KMS-11 (cell line): ENCODE measurements at regions not wholly inside any gene's neighbourhood (a gene's known extent, or its start where the extent isn't known, plus 50 kb on each side); places are given as distances from the start of the nearest gene placed in this dataset.

Source experiments
- H2AFZ ChIP-seq: fragments of 200-600 bp; sonication (generic); 2 replicates; pipeline ENCODE4 v1.6.1; 2016; ENCODE audit warnings: antibody characterized with exemption, mixed run types, low read depth
- H3K27ac ChIP-seq: fragments of 200-600 bp; sonication (generic); 2 replicates; pipeline ENCODE4 v1.6.1; 2016; ENCODE audit warnings: mild to moderate bottlenecking, mixed run types
- H3K27me3 ChIP-seq: fragments of 200-600 bp; sonication (generic); 2 replicates; pipeline ENCODE4 v1.6.1; 2017; ENCODE audit warnings: mild to moderate bottlenecking, low read depth, mixed run types, moderate library complexity; ENCODE audit not compliant: insufficient read depth
- H3K36me3 ChIP-seq: fragments of 200-600 bp; sonication (generic); 2 replicates; pipeline ENCODE4 v1.6.1; 2017; ENCODE audit warnings: mild to moderate bottlenecking, mixed run types; ENCODE audit not compliant: insufficient read depth
- H3K4me1 ChIP-seq: fragments of 200-600 bp; sonication (generic); 2 replicates; pipeline ENCODE4 v1.6.1; 2016; ENCODE audit warnings: mild to moderate bottlenecking, low read depth, mixed run types; ENCODE audit not compliant: poor library complexity, severe bottlenecking
- H3K4me2 ChIP-seq: fragments of 200-600 bp; sonication (generic); 2 replicates; pipeline ENCODE4 v1.7.0; 2016; ENCODE audit warnings: mild to moderate bottlenecking, mixed run types
- H3K4me3 ChIP-seq: fragments of 200-600 bp; sonication (generic); IDR thresholded peaks from 2 replicates; pipeline ENCODE4 v1.6.1; 2017; ENCODE audit warnings: low read depth, low read length, mixed read lengths; ENCODE audit not compliant: insufficient read depth
- H3K79me2 ChIP-seq: fragments of 200-600 bp; sonication (generic); 2 replicates; pipeline ENCODE4 v1.6.1; 2016; ENCODE audit warnings: low read depth, mixed run types; ENCODE audit not compliant: insufficient read depth
- H3K9ac ChIP-seq: fragments of 200-600 bp; sonication (generic); 2 replicates; pipeline ENCODE4 v1.6.1; 2016; ENCODE audit warnings: mild to moderate bottlenecking, mixed run types
- H4K20me1 ChIP-seq: fragments of 200-600 bp; sonication (generic); 2 replicates; pipeline ENCODE4 v1.6.1; 2016; ENCODE audit warnings: mild to moderate bottlenecking, mixed run types; ENCODE audit not compliant: insufficient read depth
- TF ChIP-seq, protein P1 (sequence below): fragments of 200-600 bp; sonication (generic); conservative IDR thresholded peaks from 2 replicates; pipeline ENCODE4 v1.6.1; 2017; ENCODE audit warnings: low read depth, mild to moderate bottlenecking, antibody characterized with exemption, low read length, moderate library complexity, mixed read lengths

DNA sequence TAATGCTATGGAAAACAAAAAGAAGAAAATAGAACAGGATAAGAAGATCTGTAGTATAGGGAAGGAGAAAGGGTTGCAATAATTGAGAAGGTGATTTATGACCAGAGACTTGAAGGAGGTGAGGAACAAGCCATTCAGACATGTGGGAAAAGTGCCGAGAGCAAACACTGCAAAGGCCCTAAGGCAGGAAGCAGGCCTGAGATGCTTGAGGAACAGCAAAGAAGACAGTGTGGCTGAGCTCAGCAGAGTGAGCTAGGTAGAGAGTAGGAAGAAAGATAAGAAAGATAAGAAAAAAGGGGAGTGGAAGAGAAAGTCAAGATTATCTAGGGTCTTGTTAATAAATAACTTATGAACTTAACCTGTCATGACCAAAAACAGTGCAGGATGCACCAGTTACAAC, 671.8 kb downstream of the RPS29 start:
- H3K4me1 ChIP-seq = no peaks in the 10 kb centered on the region
- no peaks in the 10 kb centered on the region for H3K36me3 ChIP-seq
- H3K4me2 ChIP-seq = no peak overlapping the region
- no peak overlapping the region for H3K27ac ChIP-seq
- H3K4me3 ChIP-seq = no peak overlapping the region
- H4K20me1 ChIP-seq = no peaks in the 10 kb centered on the region
- no peaks in the 10 kb centered on the region for H3K79me2 ChIP-seq
- no peak overlapping the region for H3K9ac ChIP-seq
- no peaks in the 10 kb centered on the region for H3K27me3 ChIP-seq
- no peak overlapping the region for H2AFZ ChIP-seq
- TF ChIP-seq, protein P1, sequence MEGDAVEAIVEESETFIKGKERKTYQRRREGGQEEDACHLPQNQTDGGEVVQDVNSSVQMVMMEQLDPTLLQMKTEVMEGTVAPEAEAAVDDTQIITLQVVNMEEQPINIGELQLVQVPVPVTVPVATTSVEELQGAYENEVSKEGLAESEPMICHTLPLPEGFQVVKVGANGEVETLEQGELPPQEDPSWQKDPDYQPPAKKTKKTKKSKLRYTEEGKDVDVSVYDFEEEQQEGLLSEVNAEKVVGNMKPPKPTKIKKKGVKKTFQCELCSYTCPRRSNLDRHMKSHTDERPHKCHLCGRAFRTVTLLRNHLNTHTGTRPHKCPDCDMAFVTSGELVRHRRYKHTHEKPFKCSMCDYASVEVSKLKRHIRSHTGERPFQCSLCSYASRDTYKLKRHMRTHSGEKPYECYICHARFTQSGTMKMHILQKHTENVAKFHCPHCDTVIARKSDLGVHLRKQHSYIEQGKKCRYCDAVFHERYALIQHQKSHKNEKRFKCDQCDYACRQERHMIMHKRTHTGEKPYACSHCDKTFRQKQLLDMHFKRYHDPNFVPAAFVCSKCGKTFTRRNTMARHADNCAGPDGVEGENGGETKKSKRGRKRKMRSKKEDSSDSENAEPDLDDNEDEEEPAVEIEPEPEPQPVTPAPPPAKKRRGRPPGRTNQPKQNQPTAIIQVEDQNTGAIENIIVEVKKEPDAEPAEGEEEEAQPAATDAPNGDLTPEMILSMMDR = no peak

DNA sequence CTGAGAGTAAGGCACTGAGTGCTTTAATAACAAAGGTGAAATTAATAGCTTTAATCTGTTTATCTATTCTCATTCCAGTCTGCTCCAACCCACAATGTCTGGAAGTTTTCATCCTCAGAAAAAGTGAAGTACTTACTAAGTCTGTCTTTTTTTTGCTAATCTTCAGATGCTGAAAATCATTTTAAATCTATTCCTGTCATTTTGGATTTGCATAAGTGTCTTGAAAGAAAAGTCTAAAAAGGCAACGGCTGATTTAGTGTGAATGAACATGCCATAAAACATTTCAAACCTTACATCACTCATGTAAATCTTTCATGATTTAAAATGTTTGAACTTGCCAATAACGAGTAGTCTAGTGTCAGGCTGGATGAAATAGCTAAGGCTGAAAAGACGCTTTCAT, 685.6 kb downstream of the RPS29 start:
- no peaks in the 10 kb centered on the region for H3K79me2 ChIP-seq
- H3K27ac ChIP-seq = no peak overlapping the region
- H3K4me3 ChIP-seq = no peak overlapping the region
- H3K4me1 ChIP-seq = no peaks in the 10 kb centered on the region
- no peaks in the 10 kb centered on the region for H3K27me3 ChIP-seq
- H3K36me3 ChIP-seq = no peaks in the 10 kb centered on the region
- H3K9ac ChIP-seq = no peak overlapping the region
- TF ChIP-seq, protein P1 = no peak
- no peak overlapping the region for H2AFZ ChIP-seq
- no peak overlapping the region for H3K4me2 ChIP-seq
- no peaks in the 10 kb centered on the region for H4K20me1 ChIP-seq

DNA sequence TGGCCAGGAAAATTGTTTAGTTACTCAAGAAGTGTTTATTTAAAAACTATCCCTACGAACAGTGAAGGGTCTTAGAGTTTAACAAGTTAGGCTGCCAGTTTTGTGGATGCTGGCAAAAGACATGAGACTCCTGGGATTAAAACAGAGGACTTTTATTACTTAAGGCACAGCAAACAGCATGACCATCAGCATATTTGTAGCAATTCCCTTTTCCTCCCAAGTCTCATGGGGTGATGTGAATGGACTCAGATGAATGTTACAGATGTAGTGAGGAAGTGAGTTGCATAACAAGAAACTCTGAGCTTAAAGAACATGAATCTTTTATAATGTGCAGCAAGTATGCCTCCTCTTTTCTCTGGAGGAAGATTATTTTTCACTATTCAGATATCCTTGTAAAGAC, 695.8 kb downstream of the RPS29 start:
- H3K4me3 ChIP-seq = no peak overlapping the region
- TF ChIP-seq, protein P1 = no peak
- H4K20me1 ChIP-seq = no peaks in the 10 kb centered on the region
- H2AFZ ChIP-seq = no peak overlapping the region
- no peak overlapping the region for H3K27ac ChIP-seq
- no peaks in the 10 kb centered on the region for H3K4me1 ChIP-seq
- no peaks in the 10 kb centered on the region for H3K27me3 ChIP-seq
- no peak overlapping the region for H3K9ac ChIP-seq
- no peaks in the 10 kb centered on the region for H3K36me3 ChIP-seq
- no peak overlapping the region for H3K4me2 ChIP-seq
- H3K79me2 ChIP-seq = no peaks in the 10 kb centered on the region

DNA sequence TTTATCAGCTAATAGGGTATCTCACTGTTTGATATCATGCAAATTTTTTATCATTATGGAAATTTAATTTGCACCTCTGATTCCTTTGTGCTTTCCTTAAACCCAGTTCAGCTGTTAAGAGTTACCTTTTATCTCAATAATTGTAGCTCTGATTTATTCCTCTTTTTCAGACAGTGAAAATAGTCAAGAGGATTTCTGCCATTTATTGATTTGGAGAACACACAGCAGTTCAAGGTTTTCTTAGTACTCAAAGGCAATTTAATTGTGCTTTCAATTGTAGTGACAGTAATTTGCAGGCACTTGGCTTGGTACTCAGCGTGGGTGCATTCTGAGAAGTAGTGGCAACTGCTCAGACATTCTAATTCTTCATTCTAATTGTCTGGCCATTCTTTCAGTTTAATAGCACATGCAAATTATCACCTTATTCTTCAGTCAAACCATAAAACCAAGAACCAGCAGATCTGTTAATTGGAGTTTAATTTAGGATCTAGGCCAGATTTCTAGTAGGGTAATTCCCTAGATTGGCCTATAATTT, 709.3 kb downstream of the RPS29 start:
- Histone ChIP-seq H3K9ac (no peak overlapping the region), H3K79me2 (no peaks in the 10 kb centered on the region), H3K4me3 (no peak overlapping the region), H3K4me2 (no peak overlapping the region), H3K27me3 (no peaks in the 10 kb centered on the region), H4K20me1 (no peaks in the 10 kb centered on the region), H3K36me3 (no peaks in the 10 kb centered on the region), H3K4me1 (no peaks in the 10 kb centered on the region), H2AFZ (no peak overlapping the region), H3K27ac (no peak overlapping the region)
- TF ChIP-seq, protein P1 = no peak

DNA sequence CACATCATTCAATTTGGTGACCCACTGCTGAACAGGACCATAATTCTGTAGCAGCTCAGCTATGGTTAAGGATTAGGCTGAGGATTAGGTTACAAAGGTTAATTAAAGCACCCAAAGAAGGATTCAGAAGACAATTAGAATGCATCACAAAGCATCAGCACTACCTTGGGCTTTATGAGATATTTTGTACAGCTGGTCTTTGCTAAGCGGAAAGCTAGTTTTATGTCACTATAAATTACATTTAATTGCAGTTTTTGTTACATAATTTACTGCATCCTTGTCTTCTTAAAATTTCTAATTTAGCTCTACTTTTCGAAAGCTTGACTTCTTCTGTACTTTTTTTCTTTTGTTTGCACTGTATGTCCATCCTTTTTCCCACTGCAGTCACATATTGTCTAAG, 711.5 kb downstream of the RPS29 start:
- H2AFZ ChIP-seq = no peak overlapping the region
- no peaks in the 10 kb centered on the region for H3K79me2 ChIP-seq
- no peak overlapping the region for H3K4me3 ChIP-seq
- H3K9ac ChIP-seq = no peak overlapping the region
- H3K4me2 ChIP-seq = no peak overlapping the region
- TF ChIP-seq, protein P1 = no peak
- no peak overlapping the region for H3K27ac ChIP-seq
- H3K36me3 ChIP-seq = no peaks in the 10 kb centered on the region
- H4K20me1 ChIP-seq = no peaks in the 10 kb centered on the region
- H3K4me1 ChIP-seq = no peaks in the 10 kb centered on the region
- no peaks in the 10 kb centered on the region for H3K27me3 ChIP-seq
